ENCODE measurements at regions not wholly inside any gene's neighbourhood (a gene's known extent, or its start where the extent isn't known, plus 50 kb on each side); places are given as distances from the start of the nearest gene placed in this dataset.
"Not testable (repeated sequence)": the region's sequence is repeated elsewhere in the genome, so short reads cannot be mapped to it uniquely, and the experiment has no call there.

- no peak for DNase-seq
Observed at GRCh38 chrX:81857192-81857591, 655.3 kb downstream of the SH3BGRL start.

- DNase-seq = no peak
Observed at GRCh38 chrX:81866873-81867272, 665.0 kb downstream of the SH3BGRL start.

- DNase-seq = no peak
Observed at GRCh38 chrX:81868979-81869378, 667.1 kb downstream of the SH3BGRL start.

- no peak for DNase-seq
Observed at GRCh38 chrX:81874807-81875206, 672.9 kb downstream of the SH3BGRL start.

- no peak for DNase-seq
Observed at GRCh38 chrX:81875800-81876199, 673.9 kb downstream of the SH3BGRL start.

- DNase-seq = no peak
Observed at GRCh38 chrX:81876437-81876836, 674.5 kb downstream of the SH3BGRL start.

- DNase-seq = peak; percentile 50
Observed at GRCh38 chrX:81890521-81890920, 688.6 kb downstream of the SH3BGRL start.

GRCh38 chrX:81900522-81900921 is 698.6 kb downstream of the SH3BGRL start:
- no peak for DNase-seq

- no peak for DNase-seq
Observed at GRCh38 chrX:81925812-81926211, 723.9 kb downstream of the SH3BGRL start.

GRCh38 chrX:81945911-81946310 is 744.0 kb downstream of the SH3BGRL start:
- not testable (repeated sequence) for DNase-seq

GRCh38 chrX:81957318-81957717 is 755.4 kb downstream of the SH3BGRL start:
- DNase-seq = no peak

- DNase-seq = peak; percentile 9
Observed at GRCh38 chrX:81957900-81958545, 756.1 kb downstream of the SH3BGRL start.

GRCh38 chrX:81959964-81960363 is 758.1 kb downstream of the SH3BGRL start:
- no peak for DNase-seq

GRCh38 chrX:81974413-81974812 is 772.5 kb downstream of the SH3BGRL start:
- not testable (repeated sequence) for DNase-seq

GRCh38 chrX:81979806-81980515 is 778.1 kb downstream of the SH3BGRL start:
- DNase-seq = no peak

- not testable (repeated sequence) for DNase-seq
Observed at GRCh38 chrX:81987217-81987616, 785.3 kb downstream of the SH3BGRL start.

GRCh38 chrX:81996166-81996565 is 794.3 kb downstream of the SH3BGRL start:
- DNase-seq = no peak

- no peak for DNase-seq
Observed at GRCh38 chrX:82029571-82030218, 827.8 kb downstream of the SH3BGRL start.

GRCh38 chrX:82031250-82031649 is 829.3 kb downstream of the SH3BGRL start:
- DNase-seq = no peak

GRCh38 chrX:82038793-82039192 is 836.9 kb downstream of the SH3BGRL start:
- DNase-seq = no peak

GRCh38 chrX:82041034-82041433 is 839.1 kb downstream of the SH3BGRL start:
- DNase-seq = no peak

- DNase-seq = no peak
Observed at GRCh38 chrX:82058728-82059127, 856.8 kb downstream of the SH3BGRL start.

- no peak for DNase-seq
Observed at GRCh38 chrX:82070948-82071347, 869.0 kb downstream of the SH3BGRL start.

- no peak for DNase-seq
Observed at GRCh38 chrX:82081027-82081426, 879.1 kb downstream of the SH3BGRL start.

Data from hematopoietic multipotent progenitor cell treated with erythropoietin and hydrocortisone succinate and interleukin-3 and kit ligand, for 8 days (in vitro differentiated cells).